ENCODE measurements at regions not wholly inside any gene's neighbourhood (a gene's known extent, or its start where the extent isn't known, plus 50 kb on each side); places are given as distances from the start of the nearest gene placed in this dataset.

DNA sequence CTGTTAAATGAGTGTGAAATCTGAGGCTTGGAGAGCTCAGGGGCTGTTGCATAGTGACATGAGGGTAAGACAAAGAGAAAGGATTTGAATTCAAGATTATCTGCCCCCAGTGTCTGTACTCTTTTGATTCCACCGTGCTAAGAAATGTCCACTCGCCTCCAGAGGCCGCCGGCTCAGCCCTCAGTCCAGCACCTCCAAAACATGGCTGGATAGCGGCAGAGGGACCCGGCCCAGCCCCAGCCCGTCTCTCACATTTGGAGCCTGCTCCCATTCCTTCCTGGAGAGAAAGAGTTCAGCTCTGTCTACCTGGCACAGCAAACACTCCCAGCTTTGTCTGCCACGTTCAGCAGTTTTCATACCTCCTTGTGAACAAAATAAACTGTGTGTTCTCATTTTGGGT is 84.8 kb upstream of the IQSEC1 start:
- Mint-ChIP-seq H3K27ac (ENCODE audit: unreplicated experiment) (no peak overlapping the region), H3K9me3 (ENCODE audit: unreplicated experiment) (peaks cover 22% of the 10 kb centered on the region), H3K36me3 (ENCODE audit: unreplicated experiment) (no peaks in the 10 kb centered on the region), H3K4me1 (ENCODE audit: unreplicated experiment) (peaks cover 17% of the 10 kb centered on the region), H3K4me3 (ENCODE audit: unreplicated experiment) (no peak overlapping the region), H3K27me3 (ENCODE audit: unreplicated experiment) (no peaks in the 10 kb centered on the region)
- DNase-seq (ENCODE audit: extremely low spot score, unreplicated experiment), result no peak
- TF ChIP-seq, protein P1, sequence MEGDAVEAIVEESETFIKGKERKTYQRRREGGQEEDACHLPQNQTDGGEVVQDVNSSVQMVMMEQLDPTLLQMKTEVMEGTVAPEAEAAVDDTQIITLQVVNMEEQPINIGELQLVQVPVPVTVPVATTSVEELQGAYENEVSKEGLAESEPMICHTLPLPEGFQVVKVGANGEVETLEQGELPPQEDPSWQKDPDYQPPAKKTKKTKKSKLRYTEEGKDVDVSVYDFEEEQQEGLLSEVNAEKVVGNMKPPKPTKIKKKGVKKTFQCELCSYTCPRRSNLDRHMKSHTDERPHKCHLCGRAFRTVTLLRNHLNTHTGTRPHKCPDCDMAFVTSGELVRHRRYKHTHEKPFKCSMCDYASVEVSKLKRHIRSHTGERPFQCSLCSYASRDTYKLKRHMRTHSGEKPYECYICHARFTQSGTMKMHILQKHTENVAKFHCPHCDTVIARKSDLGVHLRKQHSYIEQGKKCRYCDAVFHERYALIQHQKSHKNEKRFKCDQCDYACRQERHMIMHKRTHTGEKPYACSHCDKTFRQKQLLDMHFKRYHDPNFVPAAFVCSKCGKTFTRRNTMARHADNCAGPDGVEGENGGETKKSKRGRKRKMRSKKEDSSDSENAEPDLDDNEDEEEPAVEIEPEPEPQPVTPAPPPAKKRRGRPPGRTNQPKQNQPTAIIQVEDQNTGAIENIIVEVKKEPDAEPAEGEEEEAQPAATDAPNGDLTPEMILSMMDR (IDR thresholded peaks at IDR 0.05), result no peak

DNA sequence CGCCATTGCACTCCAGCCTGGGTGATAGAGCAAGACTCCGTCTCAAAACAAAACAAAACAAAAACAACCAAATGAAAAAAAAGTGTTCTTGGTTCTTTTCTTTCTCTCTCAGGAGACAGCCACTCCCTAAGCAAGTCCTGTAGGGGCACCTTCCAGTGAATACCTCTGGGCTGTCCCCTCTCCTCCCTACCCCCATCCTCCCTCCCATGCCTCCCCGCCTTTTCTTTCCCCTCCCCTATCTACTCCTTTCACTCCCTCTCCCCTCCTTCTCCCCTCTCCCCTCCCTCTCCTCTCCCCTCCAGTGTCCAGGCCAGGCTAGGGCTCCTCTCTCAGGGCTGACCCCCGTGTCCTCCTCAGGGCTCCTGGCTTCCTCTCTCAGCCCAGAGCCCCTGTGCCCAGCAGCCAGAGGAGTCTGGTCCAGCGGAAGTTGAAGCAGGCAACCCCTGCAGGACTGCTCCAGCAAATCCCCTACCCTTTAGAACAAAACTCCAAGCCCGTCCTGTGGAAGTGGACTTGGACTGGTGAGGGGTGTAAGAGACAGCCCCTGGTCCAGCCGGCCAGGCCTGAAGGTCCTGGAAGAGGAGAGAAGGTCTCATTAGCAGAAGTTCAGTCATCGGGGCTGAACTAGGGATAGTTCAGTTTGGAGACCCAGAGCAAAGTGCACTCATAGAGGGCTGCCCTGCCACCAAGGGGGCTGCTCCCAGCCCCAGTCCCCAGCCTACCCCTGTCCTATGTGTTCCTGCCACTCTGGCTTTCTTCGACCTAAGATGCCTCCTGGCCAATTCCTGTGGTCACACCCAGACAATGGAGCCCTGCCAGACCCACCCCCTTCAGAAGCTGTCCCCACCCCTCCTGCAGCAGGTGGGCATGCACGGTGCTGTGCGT is 79.8 kb upstream of the IQSEC1 start:
- TF ChIP-seq, protein P1 (IDR thresholded peaks at IDR 0.05), result no peak
- H3K27ac Mint-ChIP-seq (ENCODE audit: unreplicated experiment), result no peak overlapping the region
- DNase-seq (ENCODE audit: extremely low spot score, unreplicated experiment), result no peak
- no peaks in the 10 kb centered on the region for H3K36me3 Mint-ChIP-seq (ENCODE audit: unreplicated experiment)
- H3K4me3 Mint-ChIP-seq (ENCODE audit: unreplicated experiment), result no peak overlapping the region
- H3K9me3 Mint-ChIP-seq (ENCODE audit: unreplicated experiment), result peaks cover 22% of the 10 kb centered on the region
- no peaks in the 10 kb centered on the region for H3K4me1 Mint-ChIP-seq (ENCODE audit: unreplicated experiment)
- no peaks in the 10 kb centered on the region for H3K27me3 Mint-ChIP-seq (ENCODE audit: unreplicated experiment)

DNA sequence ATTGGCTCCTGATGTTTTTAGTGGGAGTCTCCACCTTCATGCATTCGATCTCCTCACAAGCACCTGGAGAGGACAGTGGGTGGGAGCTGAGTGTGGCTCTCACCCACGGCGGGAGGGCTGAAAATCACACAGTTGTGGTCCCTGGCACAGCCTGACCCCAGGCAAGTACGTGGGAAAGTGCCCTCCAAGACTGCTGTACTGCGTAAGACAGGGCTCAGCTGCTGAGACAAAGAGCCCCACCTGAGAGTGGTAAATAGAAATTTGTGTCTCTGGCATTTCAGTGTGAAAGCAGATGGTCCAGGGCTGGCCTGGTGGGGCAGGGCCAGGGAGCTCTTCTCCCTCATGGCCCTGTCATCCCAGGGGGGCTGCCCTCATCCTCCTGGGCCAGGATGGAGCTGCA is 77.4 kb upstream of the IQSEC1 start:
- no peak overlapping the region for H3K27ac Mint-ChIP-seq (ENCODE audit: unreplicated experiment)
- H3K4me3 Mint-ChIP-seq (ENCODE audit: unreplicated experiment), result no peak overlapping the region
- H3K4me1 Mint-ChIP-seq (ENCODE audit: unreplicated experiment), result no peaks in the 10 kb centered on the region
- peak; percentile 65 for DNase-seq (ENCODE audit: extremely low spot score, unreplicated experiment)
- TF ChIP-seq, protein P1 (IDR thresholded peaks at IDR 0.05), result no peak
- H3K36me3 Mint-ChIP-seq (ENCODE audit: unreplicated experiment), result no peaks in the 10 kb centered on the region
- H3K27me3 Mint-ChIP-seq (ENCODE audit: unreplicated experiment), result no peaks in the 10 kb centered on the region
- peaks cover 11% of the 10 kb centered on the region for H3K9me3 Mint-ChIP-seq (ENCODE audit: unreplicated experiment)

DNA sequence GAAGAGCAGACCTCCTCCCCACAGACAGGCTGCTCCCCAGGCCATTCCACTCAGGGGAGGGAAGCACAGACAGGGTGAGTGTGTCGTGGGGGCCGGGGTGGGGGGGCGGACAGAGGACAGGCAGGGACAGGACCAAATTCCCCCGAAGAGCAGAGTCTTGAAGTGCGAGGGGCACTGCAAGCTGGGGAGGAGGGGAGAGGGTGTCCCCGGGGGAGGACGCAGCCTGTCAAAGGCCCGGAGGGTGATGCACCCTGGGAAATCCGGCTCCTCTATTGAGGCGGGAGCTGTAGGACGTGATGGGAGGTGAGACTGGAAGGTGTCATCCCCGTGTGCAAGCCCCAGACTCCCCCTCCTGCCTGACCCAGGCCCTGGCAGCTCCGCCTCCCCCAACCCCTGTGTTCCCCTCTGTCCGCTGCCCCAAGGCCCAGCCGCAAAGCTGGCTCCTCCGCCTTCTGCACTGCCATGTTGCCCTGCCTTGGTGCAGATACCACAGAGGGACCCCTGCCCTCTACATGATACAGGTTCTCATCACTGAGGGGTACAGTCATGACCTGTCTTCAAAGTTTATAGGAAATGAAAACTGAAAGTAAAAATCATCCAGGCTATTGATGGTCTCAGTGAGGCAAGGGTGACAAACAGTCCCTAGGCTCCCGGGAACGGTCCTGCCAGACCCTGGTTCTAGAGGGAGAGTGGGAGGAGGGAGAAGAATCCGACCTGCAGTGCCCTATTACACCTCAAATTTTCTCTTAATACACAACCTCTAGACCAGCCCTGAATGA is 76.3 kb upstream of the IQSEC1 start:
- H3K36me3 Mint-ChIP-seq (ENCODE audit: unreplicated experiment), result no peaks in the 10 kb centered on the region
- no peaks in the 10 kb centered on the region for H3K27me3 Mint-ChIP-seq (ENCODE audit: unreplicated experiment)
- peaks cover 1% of the 10 kb centered on the region for H3K9me3 Mint-ChIP-seq (ENCODE audit: unreplicated experiment)
- TF ChIP-seq, protein P1 (IDR thresholded peaks at IDR 0.05), result no peak
- no peak overlapping the region for H3K27ac Mint-ChIP-seq (ENCODE audit: unreplicated experiment)
- no peak overlapping the region for H3K4me3 Mint-ChIP-seq (ENCODE audit: unreplicated experiment)
- H3K4me1 Mint-ChIP-seq (ENCODE audit: unreplicated experiment), result no peaks in the 10 kb centered on the region
- DNase-seq (ENCODE audit: extremely low spot score, unreplicated experiment), result peak; percentile 73
